ENCODE measurements at regions not wholly inside any gene's neighbourhood (a gene's known extent, or its start where the extent isn't known, plus 50 kb on each side); places are given as distances from the start of the nearest gene placed in this dataset.

GRCh38 chr14:84042992-84043391, 1487.0 kb upstream of the FLRT2 start:
- TF ChIP-seq POLR2AphosphoS5 (IDR thresholded peaks at IDR 0.05; ENCODE audit: borderline replicate concordance, low read depth, low read length) (no peak), EZH2 (IDR thresholded peaks at IDR 0.05) (no peak)
